GM21381 (cell line): ENCODE measurements at regions not wholly inside any gene's neighbourhood (a gene's known extent, or its start where the extent isn't known, plus 50 kb on each side); places are given as distances from the start of the nearest gene placed in this dataset.
"Not testable (repeated sequence)": the region's sequence is repeated elsewhere in the genome, so short reads cannot be mapped to it uniquely, and the experiment has no call there.

ENCODE experiments used
- ATAC-seq: cut with Tn5 transposase; IDR thresholded peaks from one replicate; pipeline ENCODE4 v1.9.1; 2021; ENCODE audit warnings: mild to moderate bottlenecking, moderate library complexity; ENCODE audit not compliant: unreplicated experiment

GRCh38 chr18:1392865-1393734 lies 488.4 kb downstream of the ADCYAP1 start:
- ATAC-seq, result no peak

DNA sequence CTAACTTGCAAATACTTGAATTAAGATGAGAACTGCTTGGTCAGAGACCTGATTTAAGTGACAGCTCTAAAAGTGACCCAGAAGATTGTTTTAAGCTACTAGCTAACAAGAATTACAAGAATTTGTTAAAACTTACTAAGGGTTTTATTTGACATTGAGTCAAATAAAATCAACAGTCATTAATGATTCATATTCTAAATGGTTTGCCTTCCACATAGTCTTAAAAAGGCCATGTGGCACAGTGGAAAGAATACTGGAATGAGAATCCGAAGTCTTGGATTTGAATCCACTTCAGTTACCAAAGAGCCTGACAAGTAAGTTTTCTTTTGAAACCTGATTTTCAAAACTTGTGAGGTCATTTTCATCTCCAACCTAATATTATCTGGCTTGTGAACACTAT lies 489.3 kb downstream of the ADCYAP1 start:
- ATAC-seq, result no peak

DNA sequence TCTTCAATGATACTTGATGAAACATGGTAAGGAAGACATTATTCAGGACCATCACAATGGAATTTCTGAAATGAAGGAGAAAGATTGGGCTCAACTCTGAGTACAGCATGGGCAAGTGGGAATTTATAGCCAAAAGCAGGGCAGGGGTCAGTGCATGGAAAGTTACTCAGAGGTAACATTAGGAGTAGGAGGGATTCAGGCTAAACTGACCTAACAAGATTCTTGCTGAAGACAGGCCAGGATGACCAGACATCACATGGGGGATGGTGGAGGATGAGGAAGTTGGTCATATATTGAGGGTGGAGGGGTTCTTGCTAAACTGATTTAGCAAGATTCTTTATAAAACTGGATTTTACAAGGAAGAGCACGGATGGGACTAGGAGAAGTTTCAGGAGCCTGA lies 489.8 kb downstream of the ADCYAP1 start:
- ATAC-seq, result no peak

GRCh38 chr18:1394966-1395365 lies 490.3 kb downstream of the ADCYAP1 start:
- ATAC-seq, result no peak

GRCh38 chr18:1408376-1408775 lies 503.7 kb downstream of the ADCYAP1 start:
- ATAC-seq, result no peak

- no peak for ATAC-seq
These were observed 508.1 kb downstream of the ADCYAP1 start for GRCh38 chr18:1412655-1413322.

- no peak for ATAC-seq
These were observed 508.6 kb downstream of the ADCYAP1 start for GRCh38 chr18:1413323-1413675.

DNA sequence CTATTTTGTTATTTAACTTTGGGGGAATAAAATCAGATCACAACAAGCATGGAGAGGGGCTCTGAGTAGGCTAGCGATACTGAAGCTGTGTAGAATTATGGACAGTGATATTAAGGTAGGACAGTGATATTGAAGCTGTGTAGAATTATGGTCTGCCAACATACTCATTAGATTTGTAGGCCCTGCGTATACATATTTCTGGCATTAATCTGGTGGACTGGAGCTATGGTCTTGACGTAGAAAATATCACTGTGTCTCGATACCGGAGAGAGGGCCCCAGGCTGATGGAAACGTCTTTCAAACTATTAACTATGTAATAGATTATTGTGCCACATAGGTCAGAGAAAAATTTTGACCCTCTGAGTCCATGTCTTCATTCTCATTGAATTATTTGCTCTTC lies 511.4 kb downstream of the ADCYAP1 start:
- ATAC-seq, result no peak

DNA sequence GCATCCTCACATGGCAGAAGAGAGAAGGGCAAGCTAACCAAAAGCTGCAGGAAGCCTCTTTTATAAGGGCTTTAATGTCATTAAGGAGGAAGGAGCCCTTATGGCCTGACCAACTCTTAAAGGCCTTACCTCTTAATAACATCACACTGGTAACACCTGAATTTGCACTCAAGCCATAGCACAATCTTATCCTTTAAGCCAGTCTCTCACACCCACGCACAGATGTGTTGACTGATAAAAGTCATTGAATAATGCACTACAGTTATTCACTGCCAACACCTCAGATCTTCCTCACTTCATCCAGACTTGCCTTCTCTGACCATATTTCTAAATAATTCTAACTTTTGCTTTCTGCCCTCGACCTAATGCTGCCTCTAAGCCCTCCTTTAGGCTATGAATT lies 516.8 kb downstream of the ADCYAP1 start:
- no peak for ATAC-seq

DNA sequence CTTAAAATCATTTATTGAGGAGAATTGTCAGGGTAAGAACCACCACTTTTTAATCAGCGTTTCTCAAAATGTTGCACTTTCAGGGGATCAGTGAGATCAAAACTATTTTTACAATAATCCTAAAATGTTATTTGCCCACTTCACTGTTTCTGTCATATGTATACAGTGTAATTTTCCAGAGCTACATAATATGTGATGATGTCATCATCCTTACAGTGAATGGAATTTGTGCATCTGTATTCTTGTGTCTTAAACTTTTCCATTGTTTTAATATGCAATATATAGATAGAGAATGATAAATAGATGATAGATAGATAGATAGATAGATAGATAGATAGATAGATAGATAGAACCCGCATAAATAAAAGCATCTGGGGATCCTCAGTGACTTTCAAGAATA lies 518.0 kb downstream of the ADCYAP1 start:
- ATAC-seq, result no peak

- ATAC-seq, result no peak
These were observed 521.0 kb downstream of the ADCYAP1 start for GRCh38 chr18:1425679-1426078.

DNA sequence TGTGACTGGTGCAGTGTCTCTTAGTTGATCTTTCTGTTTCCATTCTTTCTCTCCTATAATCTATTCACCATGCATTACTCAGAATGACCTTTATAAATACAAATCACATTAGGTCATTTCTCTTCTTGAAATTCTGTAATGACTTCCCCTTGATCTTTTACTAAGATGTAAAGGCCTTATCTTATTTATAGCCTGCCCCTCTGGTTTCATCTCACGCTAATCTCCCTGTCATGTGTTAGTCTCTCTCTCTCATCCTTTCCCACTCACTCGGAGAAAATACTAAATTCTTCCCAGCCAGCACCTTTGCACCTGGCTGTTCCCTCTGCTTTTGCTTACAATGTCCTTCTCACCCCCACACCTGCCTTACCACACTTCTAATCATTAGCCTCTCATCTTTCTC lies 530.8 kb downstream of the ADCYAP1 start:
- no peak for ATAC-seq

DNA sequence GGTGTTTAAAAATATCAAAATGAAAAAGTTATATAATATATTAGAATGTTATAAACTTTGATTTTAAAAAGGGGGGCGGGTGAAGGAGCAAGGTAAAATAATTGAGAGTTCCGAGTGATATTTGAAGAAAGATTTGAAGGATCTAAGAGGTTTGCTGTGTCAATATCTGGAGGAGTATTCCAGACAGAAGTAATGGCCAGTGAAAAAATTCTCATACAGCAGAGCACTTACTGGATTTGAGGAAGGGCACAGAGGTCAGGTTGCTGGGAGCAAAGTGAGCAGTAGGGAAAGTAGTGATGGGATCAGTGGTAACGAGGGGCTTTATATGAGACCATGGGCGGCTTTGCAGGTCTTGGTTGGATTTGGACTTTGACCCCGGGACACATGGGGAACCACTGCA lies 531.5 kb downstream of the ADCYAP1 start:
- no peak for ATAC-seq

GRCh38 chr18:1438458-1438910 lies 533.8 kb downstream of the ADCYAP1 start:
- no peak for ATAC-seq

DNA sequence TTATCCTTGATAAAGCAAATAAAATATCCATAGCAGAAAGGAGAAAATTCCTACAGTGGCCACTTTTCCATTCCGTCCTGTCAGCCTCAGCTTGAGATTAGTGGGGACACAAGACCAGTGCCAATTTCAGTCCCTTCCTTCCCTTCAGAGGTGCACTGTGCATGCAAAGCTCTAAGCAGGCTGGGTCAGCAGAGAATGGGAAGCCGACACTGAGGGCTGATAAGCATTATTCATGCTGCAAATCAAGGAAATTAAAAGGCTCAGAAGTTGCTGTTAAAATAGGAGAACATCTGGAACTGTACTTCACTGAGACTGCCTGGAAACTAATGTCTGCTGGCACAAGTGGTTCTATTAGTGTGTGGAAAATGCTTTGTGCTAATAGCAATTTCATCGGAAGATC lies 534.3 kb downstream of the ADCYAP1 start:
- no peak for ATAC-seq

DNA sequence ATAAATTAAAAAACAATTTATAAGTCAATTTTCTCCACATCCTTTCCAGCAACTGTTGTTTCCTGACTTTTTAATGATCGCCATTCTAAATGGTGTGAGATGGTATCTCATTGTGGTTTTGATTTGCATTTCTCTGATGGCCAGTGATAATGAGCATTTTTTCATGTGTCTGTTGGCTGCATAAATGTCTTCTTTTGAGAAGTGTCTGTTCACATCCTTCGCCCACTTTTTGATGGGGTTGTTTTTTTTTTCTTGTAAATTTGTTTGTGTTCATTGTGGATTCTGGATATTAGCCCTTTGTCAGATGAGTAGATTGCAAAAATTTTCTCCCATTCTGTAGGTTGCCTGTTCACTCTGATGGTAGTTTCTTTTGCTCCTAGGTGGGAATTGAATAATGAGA lies 539.4 kb downstream of the ADCYAP1 start:
- not testable (repeated sequence) for ATAC-seq

DNA sequence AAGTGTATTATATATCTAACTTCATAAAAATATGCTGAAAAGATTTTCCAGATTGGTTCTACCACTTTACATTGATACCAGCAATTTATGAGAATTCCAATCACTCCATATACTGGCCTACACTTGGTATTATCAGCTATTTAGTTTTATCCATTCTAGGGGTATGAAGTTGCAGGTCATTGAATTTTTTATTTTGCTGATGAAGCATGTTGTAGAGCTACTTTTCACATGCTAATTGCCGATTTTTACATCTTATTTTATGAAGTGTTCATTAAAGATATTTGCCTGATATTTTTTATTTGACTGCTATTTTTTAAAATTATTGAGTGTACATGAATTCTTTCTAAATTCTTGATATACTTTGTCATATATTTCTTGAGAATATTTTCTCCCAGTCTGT lies 542.1 kb downstream of the ADCYAP1 start:
- ATAC-seq, result no peak

GRCh38 chr18:1452821-1453220 lies 548.1 kb downstream of the ADCYAP1 start:
- no peak for ATAC-seq

DNA sequence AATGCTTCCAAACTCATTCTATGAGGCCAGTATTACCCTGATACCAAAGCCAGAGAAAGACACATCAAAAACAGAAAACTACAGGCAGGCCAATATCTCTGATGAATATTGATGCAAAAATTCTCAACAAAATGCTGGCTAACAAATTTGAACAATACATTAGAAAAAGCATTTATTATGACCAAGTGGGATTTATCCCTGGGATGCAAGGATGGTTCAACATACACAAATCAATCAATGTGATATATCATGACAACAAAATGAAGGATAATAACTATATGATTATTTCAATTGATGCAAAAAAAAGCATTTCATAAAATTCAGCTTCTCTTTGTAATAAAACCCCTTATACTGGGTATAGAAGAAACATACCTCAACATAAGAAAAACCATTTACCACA lies 550.9 kb downstream of the ADCYAP1 start:
- ATAC-seq, result no peak

GRCh38 chr18:1458547-1458946 lies 553.9 kb downstream of the ADCYAP1 start:
- no peak for ATAC-seq

- no peak for ATAC-seq
These were observed 559.3 kb downstream of the ADCYAP1 start for GRCh38 chr18:1463981-1464380.

DNA sequence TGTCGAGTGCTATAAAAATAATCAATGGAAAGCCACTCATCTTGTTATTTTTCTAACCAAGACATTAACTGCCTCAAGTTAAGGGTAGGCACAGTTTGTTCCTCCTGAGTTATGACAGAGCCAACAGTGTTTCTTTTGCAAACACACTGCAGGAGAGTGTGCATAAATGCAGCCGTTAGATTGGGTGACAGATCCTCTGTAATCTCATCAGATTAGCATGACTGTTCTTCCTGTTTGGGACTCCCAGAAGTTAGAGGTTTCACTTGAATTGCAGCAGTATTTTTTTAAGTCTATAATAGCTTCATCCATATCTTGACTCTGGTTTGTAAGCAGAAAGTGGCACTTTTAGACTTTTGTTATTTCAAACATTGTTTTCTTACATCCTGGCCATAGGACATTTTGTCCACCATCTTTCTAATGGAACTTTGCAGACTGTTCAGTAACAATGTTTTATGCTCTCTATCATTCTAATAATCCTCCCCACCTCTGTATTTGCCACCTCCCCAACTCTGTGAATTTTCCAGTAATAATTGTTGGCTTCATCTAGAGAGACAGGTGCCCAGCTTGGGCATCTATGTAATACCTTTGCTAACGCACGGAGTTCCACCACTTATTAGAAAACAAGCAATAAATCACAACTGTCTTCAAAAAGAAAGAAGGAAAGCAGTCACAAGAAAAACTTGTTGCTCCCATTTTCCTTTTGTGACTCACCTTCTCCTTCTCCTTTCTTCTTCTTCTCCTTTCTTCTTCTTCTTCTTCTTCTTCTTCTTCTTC lies 560.0 kb downstream of the ADCYAP1 start:
- ATAC-seq, result no peak
